NCI-H1105 (cell line): ENCODE measurements at regions not wholly inside any gene's neighbourhood (a gene's known extent, or its start where the extent isn't known, plus 50 kb on each side); places are given as distances from the start of the nearest gene placed in this dataset.
"Not testable (repeated sequence)": the region's sequence is repeated elsewhere in the genome, so short reads cannot be mapped to it uniquely, and the experiment has no call there.

ENCODE experiments used
- DNase-seq: peaks from one replicate; lab custom pipeline; 2025; lab: John Stamatoyannopoulos, UW

DNA sequence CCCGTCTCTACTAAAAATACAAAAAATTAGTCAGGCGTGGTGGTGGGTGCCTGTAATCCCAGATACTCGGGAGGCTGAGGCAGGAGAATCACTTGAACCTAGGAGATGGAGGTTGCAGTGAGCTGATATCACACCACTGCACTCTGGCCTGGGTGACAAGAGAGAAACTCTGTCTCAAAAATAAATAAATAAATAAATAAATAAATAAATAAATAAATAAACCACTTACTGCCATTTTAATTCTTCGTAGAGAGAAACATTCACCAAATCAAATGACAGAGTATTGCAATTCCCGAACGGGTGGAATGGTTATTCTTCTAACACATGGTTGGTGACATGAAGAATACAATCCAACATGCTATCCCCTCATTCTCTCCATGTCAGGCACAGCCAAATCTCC, 754.3 kb upstream of the AUTS2 start:
- DNase-seq: not testable (repeated sequence)

DNA sequence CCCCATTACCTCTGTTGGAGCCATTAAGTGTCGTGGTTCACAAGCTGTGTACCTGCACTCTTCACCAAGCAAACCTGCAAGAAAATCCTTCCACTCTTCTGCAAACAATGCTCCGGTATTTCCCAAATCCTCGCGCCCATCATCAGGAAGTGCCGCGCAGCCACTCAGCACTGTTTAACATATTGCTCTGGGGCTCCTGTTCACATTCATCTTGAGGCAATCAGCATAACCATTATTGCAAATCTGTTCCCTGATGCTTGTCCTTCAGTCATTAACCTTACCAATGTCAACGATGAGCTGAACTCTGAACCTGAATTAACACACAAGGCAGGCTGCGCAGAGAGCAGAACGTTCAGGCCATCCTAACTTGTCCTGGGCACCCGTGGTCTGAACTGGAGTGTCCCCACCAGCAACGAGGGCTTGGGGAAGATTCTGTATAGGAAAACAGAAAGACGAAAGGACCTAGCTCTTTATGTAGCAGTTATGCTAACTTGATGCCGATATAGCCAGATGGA, 751.4 kb upstream of the AUTS2 start:
- DNase-seq: no peak

DNA sequence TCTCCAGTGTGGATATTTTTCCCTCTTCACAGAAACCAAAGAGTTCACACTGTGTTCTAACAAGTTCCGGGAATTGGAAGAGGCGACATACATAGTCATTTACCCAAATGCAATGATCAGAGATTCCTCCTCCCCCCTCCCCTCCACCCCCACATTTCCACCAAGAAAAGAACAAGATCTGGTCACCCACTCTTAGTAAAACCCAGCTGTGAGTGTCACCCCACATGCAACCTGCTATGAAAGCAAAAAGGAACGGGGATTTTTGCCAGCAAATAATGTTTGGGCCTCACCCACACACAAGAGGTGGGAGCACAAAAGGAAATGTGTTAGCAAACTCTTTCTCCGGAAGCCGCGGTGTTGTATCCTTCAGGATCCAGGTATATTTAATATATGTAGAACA, 745.0 kb upstream of the AUTS2 start:
- DNase-seq: no peak

DNA sequence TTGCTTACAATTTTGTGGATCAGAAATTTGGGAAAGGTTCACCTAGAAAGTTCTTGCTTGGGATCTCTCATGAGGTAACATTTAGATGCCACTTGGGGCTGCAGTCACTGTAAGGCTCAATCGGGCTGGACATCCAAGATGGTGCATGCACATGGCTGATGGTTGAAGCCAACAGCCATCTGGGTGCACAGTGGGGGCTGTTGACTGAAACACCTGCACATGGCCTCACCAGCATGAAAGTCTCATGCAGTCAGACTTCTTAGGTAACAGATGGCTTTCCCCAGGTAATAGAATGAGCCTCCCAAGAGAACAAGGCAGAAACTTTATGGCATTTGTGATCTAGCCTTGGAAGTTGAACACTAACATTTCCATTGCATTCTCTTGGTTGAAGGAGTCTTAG, 740.7 kb upstream of the AUTS2 start:
- DNase-seq: no peak

DNA sequence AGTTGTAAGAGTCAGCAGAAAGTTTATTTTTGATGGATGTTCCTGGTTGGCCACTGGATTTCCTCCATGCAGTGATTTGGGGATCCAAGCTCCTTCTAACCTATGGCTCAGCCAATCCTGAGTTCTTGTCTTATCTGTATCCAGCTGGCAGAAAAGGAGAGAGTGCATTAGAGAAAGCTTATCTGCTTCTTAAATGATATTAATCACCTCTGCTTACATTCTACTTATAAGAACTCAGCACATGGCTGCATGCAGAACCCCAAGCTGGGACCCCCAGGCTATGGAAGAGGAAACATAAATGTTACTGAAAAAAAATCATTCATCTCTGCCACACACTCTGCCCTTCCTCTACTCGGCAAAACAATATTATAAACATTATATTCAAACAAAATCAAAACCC, 739.8 kb upstream of the AUTS2 start:
- DNase-seq: no peak

DNA sequence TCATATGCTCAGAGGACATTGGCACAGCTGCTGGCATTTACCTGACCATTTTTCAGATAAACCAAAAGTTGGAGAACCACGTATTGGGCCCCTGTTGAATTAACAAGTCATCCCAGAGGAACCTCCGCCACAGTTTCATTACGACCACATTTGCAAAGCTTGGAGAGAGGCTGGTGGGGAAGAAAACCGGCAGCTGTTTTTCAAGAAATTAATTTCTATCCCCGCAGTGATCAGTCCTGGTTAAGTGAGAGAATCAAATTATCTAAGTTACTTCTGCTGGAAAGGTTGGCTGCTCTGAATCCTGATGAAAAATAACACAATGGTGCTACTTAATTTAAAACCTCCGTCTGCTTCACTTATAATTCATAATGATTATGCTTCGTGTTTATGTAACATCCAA, 737.1 kb upstream of the AUTS2 start:
- DNase-seq: no peak

DNA sequence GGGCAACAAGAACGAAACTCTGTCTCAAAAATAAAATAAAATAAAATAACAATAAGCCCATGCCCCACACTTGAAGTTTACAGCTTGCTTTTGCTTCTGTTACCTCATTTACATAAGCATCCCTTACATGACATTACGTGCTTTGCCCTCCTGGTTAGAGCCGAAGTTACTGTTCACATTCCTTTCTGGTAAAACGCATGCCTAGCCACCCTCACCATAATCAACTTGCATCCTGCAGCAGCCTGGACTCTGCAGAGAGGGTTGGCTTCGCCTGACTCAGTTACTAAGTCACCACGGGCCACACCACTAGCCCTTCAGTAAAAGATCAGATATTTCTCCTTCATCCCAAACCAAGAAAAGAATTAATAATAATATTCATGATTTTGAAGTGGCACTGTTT, 736.0 kb upstream of the AUTS2 start:
- DNase-seq: no peak

DNA sequence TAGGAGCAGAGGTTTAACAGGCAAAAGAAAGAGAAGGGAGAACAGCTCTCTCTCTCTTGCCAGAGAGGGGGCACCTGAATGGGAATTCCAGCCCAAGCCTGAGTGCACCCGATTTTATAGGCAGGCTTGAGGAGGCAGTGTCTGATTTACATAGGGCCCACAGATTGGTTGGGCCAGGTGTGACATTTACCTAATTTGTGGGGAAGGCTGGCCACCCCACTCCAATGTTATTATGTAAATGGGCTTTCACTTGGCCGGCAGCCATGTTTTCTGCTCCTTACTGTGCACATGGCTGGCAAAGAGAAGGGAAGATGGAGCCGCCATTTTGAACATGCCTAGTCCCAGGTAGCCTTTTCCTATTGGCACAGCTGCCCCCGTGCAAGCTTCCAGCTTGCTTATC, 735.5 kb upstream of the AUTS2 start:
- DNase-seq: peak; percentile 24

DNA sequence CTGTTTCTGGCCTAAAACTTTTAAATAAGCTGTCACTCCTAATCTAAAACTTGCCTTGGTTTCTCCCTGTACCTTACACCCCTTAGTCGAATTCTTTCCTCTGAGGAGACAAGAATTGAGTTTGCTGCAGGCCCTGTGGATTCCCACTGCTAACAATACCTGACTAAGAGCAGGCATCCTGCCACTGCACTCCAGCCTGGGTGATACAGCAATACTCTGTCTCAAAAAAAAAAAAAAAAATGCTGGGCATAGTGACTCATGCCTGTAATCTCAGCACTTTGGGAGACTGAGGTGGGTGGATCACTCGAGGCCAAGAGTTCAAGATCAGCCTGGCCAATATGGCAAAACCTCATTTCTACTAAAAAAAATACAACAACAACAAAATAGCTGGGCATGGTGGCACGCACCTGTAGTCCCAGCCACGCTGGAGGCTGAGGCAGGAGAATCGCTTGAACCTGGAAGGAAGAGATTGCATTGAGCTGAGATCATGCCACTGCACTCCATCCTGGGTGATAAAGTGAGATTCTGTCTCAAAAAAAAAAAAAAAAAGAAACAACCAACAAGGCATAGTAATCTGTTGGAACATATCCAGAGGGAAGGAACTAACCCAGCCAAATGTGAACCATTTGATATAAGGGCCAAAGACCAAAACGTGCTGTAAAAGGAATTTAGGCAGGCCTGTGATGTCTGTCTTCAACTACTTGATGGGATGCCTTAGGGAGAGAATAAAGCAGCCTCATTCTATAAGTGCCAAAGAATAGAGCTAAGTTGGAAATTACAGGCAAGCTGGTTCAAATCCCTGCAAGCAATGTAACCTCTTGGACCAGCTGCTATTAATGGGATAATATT, 732.7 kb upstream of the AUTS2 start:
- peak; percentile 75 for DNase-seq

DNA sequence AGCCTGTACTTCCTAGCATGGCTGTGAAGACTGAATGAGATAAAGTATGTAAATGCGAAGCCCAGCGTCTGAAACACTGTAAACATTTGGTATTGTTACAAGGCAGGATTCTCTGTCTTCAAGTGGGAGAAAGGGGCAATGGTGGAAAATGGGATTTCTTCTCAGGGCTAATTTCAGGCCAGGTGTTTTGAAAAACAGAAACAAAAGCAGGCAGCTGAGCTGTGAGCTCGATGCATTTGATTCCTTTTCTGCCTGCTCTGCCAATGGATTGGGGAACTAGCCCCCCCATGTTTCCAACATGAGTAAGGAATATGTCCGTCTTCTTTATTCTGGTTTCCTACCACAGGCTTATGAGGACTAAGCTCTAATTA, 732.1 kb upstream of the AUTS2 start:
- DNase-seq: peak; percentile 75

DNA sequence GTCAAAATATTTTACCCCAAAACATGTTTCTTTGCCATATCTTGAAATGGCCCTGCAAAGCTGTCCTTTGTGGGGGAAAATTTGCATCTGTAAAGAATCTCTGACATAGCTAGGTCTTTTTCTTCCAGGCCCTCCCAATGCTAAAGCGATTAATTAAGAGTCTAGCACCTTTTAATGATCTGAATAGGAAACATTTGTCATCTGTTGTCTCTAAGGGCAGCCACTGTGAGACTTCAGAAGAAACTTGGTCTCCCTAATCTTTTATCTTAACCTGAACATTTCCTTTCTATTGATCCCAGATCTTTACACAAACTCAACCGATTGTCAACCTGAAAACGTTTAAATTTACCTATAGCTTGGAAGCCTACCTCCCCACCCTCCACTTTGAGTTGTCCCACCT, 731.6 kb upstream of the AUTS2 start:
- DNase-seq: not testable (repeated sequence)

DNA sequence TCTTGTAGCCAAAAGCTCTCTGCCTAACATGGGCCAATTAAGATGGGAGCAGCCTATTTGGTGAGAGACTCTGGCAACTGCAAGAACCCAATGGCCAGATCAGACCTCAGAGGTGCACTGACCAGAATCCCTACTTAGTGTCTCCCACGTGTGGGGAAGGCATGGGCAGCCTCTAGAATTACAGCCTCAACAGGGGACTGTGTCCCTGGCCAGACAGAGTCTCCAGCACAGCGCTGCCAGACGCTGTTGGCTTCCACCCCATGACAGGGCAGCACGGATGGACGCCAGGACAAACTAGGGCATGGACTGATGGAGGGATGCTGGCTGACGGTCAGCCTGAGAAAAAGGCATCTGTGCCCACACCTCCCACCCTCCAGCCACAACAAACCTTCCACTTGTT, 729.3 kb upstream of the AUTS2 start:
- no peak for DNase-seq

DNA sequence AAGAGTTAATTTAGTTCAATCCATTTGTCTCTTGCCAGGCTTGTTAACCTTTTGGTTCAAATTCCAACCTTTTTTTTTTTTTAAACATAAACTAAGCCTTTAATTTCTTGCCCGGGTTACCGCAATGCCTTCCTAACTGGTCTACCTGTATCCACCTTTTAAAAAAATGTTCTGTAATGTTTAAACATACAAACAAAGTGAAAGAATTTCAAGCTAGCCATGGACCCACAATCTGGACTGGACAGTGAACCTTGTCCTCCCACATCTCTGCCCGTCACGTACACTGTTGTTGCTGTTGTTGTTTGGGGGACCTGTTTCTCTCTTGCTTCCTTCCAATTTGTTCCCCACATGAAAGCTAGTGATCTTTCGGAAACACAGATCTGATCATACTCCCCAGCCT, 724.7 kb upstream of the AUTS2 start:
- no peak for DNase-seq

DNA sequence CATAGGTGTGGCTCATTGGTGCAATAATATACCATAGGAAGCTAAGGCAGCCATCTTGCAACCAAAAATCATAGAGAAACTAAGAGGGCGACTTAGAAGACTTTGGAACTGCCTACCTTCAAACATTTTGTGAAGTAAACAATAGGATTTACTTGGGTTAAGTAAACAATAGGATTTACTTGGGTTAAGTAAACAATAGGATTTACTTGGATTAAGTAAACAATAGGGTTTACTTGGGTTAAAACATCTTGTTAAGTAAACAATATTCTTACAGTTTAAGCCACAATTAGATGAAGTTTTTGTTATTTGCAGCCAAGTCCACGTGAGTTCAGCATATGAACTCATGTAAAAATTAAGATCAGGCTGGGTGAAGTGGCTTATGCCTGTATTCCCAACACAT, 722.4 kb upstream of the AUTS2 start:
- no peak for DNase-seq

DNA sequence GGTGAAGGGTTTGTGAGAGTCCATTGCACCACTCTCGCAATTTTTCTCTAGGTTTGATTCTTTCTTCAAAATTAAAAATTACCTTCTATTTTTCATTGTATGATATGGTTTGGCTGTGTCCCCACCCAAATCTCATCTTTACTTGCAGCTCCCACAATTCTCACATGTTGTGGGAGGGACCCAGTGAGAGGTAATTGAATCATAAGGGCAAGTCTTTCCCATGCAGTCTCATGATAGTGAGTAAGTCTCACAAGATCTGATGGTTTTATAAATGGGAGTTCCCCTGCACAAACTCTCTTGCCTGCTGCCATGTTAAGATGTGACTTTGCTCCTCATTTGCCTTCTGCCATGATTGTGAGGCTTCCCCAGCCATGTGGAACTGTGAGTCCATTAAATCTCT, 711.2 kb upstream of the AUTS2 start:
- DNase-seq: not testable (repeated sequence)

DNA sequence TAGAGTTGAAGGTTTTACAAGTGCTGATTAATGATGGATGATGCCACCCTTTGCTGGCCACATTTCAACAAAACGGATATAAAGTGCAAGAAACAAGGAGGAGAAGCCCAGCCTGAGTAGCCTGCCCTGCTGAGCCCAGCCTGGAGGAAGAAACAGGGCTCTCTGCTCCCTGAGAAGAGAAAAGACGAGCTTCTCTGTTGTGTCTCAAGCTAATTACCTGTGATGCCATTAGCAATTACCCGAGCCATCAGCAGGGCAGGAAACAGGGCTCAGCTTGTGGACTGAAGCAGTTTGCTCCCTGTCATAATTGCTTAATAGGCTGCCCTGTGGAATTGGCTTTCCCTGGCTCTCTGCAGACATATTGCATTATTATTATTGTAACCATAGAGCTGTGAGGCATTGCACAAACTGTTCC, 709.3 kb upstream of the AUTS2 start:
- peak; percentile 74 for DNase-seq

DNA sequence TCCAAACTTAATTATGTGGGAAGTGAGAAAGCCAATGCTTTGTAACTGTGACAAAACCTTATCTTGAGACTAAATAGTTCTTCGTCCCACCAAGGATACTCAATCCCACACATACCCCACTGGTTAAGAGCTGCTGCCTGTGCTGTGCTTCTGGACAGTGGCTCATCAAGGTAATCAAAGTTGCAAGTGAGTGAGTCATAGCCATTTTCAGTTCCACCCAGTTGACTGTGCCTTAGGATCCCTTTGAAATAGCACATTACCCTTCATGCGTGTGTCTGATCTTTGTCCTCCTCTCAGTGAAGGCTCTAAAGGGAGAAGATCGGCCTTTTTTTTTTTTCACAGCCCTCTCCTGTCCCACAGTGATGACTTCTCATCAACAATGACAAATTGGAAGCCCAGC, 706.0 kb upstream of the AUTS2 start:
- DNase-seq: no peak

DNA sequence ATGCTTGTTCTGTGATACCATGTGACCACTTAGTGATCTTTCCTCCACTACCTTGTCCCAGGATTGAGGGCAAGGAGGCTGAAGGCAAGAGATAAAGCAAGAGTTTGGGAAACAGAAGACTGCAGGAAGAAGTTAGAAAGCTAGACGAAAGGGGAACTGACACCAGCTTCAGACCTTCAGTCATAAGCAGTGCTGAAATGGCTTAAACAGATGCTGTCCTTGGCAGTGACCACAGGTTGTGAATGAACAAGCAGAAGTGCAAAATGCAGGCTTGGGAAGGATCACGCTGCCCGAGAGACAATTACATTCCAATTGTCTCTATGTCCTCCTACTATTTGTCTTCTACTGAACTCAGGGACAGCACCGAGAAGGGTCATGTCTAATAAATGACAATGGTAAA, 704.9 kb upstream of the AUTS2 start:
- no peak for DNase-seq

DNA sequence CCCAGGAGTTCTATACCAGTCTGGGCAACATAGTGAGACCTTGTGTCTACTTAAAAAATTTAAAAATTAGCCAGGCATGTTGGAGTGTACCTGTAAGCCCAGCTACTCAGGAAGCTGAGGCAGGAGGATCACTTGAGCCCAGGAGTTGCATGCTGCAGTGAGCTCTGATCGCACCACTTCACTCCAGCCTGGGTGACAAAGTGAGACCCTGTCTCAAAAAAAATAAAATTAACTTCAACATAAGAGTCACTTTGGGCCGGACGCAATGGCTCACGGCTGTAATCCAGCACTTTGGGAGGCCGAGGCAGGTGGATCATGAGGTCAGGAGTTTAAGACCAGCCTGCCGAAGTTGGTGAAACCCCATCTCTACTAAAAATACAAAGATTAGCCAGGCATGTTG, 699.1 kb upstream of the AUTS2 start:
- DNase-seq: not testable (repeated sequence)

DNA sequence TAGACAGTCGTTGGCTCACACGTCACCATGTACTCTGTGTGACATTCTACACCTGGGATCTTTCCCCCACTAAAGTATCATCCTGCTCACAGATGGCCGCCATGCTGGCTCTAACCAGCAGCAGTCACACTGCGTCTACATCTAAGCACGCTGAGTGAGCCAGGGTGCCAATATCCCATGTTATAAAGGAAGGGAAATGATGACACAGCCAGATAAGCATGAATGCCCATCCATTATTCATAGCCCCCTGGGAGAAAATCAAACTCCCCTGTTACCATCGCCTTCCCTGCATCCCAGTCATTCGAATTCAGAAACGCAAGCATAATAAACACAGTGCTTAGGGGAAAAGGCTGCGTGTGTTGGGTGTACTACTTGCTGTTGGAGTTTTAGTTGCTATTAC, 698.2 kb upstream of the AUTS2 start:
- no peak for DNase-seq

DNA sequence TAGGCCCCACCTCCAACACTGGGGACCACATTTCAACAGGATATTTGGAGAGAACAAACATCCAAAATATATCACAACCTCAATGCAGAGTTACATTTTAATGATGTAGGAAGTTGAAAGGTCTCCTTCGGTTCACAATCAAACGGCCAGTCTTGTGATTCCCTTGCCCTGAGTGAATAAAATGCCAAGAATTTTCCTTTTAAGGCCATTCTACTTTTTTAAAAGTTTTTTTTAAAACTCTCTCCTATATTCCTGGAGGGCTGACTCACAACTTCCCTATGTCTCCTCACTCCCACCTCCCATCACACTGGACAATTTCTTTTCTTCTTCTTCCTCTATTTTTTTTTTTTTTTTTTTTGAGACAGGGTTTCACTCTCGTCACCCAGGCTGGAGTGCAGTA, 693.6 kb upstream of the AUTS2 start:
- no peak for DNase-seq

DNA sequence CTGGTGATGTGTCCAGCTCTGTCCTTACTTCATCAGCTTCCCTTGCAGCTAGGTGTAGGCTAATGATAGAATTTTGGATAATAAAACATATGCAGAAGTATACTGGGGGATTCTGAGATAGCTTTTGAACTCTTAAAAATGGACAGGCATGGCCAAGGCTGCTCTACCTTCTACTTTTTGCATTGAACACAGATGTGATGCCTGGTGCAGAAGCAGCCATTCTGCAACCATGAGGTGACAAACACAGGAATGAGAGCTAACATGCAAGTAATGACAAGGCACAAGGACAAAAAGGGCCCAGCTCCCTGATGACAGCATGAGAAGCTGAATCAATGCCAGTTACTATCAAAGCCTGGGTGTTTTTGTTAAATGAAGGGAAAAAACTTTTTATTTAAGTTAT, 686.5 kb upstream of the AUTS2 start:
- no peak for DNase-seq

DNA sequence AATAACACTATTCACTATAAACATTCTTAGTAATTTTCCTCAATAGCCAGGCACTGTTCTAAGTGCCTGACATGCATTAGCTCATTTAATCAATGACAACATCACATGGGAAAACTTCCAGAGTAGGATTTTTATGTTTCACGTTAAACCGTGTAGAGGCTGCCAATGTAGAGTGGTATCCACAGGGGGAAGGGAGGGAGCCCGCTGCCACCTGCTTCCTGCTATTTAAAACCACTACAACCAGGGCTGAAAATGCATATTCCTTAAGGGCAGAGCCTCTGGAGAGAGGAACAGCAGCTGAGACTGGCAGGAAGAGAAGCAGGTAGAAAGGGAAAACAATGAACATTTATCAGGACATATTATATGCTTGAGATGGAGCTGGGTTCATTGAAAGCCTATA, 684.3 kb upstream of the AUTS2 start:
- DNase-seq: no peak

DNA sequence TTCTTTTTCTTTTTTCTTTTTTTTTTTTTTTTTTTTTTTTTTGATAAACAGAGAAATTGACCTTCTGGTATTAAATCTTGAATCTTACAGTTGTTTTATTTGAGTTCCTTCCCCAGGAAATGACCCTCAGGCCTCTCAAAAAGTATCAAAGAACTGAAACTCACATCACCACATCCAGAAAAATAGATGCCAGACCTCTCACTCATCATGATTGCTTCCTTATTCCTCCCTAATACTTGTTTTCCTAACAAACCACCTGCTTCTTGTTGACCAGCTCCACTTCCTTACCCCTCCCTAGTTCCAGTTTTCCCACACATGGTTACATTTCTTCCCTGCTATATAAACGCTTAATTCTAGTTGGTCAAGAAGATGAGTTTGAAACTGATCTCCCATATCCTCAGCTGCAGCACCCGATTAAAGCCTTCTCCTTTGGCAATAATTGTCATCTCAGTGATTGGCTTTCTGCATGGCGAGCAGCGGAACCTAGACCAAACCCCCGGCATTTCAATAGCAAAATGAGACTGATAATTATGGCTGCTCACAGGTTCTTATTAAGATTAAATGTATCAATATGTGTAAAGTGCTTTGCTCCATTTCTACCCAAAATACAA, 681.1 kb upstream of the AUTS2 start:
- DNase-seq: no peak
